ENCODE measurements at regions not wholly inside any gene's neighbourhood (a gene's known extent, or its start where the extent isn't known, plus 50 kb on each side); places are given as distances from the start of the nearest gene placed in this dataset.

DNA sequence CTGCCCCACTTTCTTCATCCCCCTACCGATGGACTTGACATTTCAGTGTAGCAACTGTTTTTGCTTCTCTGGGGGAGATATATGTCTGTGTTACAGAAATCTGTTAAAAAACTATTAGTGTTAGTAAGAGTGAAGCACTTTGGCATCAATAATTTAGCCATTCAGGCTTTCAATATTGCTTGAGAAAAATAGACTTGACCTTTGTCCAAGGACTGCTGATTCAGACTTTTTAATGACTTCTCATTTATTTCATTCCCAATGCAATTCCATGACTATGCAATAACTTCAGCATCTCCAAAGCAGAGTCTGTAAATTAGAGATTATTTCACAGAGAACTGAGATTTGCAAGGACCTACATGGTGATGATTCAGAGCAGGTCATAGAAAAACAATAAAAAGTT, 104.1 kb upstream of the SPEF2 start:
- intact Hi-C loops (cut with DNase I) = no loop called here
- no peak for DNase-seq
- Histone ChIP-seq H3K27me3 (no peaks in the 10 kb centered on the region), H3K4me3 (no peak overlapping the region), H3K27ac (no peak overlapping the region), H3K4me1 (no peaks in the 10 kb centered on the region), H3K9ac (ENCODE audit: low read depth in 2 of 2, low read length in 2 of 2) (no peak overlapping the region), H3K9me3 (no peaks in the 10 kb centered on the region), H3K36me3 (no peaks in the 10 kb centered on the region)
- TF ChIP-seq CTCF (IDR thresholded peaks at IDR 0.05) = no peak

- Histone ChIP-seq H3K4me3 (no peak overlapping the region), H3K27ac (no peak overlapping the region), H3K27me3 (no peaks in the 10 kb centered on the region), H3K4me1 (no peaks in the 10 kb centered on the region), H3K36me3 (no peaks in the 10 kb centered on the region), H3K9ac (ENCODE audit: low read depth in 2 of 2, low read length in 2 of 2) (no peak overlapping the region), H3K9me3 (no peaks in the 10 kb centered on the region)
- TF ChIP-seq CTCF (IDR thresholded peaks at IDR 0.05) = no peak
- intact Hi-C loops (cut with DNase I) = no loop called here
- no peak for DNase-seq
These were observed 115.5 kb upstream of the SPEF2 start for GRCh38 chr5:35502206-35502605.

DNA sequence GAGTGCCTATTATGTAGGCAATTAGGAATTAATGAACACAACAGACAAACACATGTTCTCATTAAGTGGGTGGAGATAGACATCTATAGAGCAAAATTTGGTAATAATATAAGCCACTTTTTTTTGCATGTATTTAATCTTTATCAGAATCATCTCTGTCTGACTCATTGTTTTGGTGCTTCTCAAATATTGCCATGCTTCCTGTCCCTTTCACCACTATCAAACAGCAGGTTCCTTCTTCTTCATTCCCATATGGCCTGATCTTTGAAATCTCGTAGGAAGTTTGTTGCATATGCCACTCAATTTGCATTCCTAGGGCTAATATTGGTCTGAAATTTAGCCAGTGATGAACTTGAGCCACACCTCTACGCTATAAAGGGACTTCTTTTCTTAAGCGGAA, 128.9 kb upstream of the SPEF2 start:
- no peak overlapping the region for H3K9ac ChIP-seq (ENCODE audit: low read depth in 2 of 2, low read length in 2 of 2)
- H3K27me3 ChIP-seq = no peaks in the 10 kb centered on the region
- no peak overlapping the region for H3K4me3 ChIP-seq
- H3K4me1 ChIP-seq = no peaks in the 10 kb centered on the region
- H3K36me3 ChIP-seq = no peaks in the 10 kb centered on the region
- TF ChIP-seq CTCF (IDR thresholded peaks at IDR 0.05) = no peak
- H3K27ac ChIP-seq = no peak overlapping the region
- no peaks in the 10 kb centered on the region for H3K9me3 ChIP-seq
- no peak for DNase-seq
- intact Hi-C loops (cut with DNase I) = no loop called here

DNA sequence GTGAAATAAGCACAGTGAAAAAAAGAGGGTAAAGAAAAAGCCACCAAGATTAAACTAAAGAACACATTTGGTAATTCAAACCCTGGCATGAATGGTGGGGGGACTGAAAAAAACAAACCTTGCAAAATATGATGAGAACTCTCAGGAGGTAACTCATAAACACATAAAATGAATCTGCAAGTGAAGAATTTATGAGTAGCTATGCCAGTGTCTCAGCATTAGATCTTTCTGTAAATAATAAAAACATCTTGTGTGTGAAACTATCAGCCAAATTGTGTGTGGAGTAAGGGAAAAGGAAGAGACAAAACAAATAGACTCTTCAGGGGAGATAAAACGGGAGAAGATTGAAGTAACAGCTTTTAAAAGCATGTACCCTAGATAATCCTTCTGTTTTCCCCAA, 129.6 kb upstream of the SPEF2 start:
- Histone ChIP-seq H3K27ac (no peak overlapping the region), H3K36me3 (no peaks in the 10 kb centered on the region), H3K4me1 (no peaks in the 10 kb centered on the region), H3K9me3 (no peaks in the 10 kb centered on the region), H3K27me3 (no peaks in the 10 kb centered on the region), H3K9ac (ENCODE audit: low read depth in 2 of 2, low read length in 2 of 2) (no peak overlapping the region), H3K4me3 (no peak overlapping the region)
- no peak for DNase-seq
- intact Hi-C loops (cut with DNase I) = no loop called here
- TF ChIP-seq CTCF (IDR thresholded peaks at IDR 0.05) = no peak

- Histone ChIP-seq H3K4me1 (no peaks in the 10 kb centered on the region), H3K9ac (ENCODE audit: low read depth in 2 of 2, low read length in 2 of 2) (no peak overlapping the region), H3K4me3 (no peak overlapping the region), H3K9me3 (no peaks in the 10 kb centered on the region), H3K27me3 (no peaks in the 10 kb centered on the region), H3K36me3 (no peaks in the 10 kb centered on the region), H3K27ac (no peak overlapping the region)
- TF ChIP-seq CTCF (IDR thresholded peaks at IDR 0.05) = no peak
- no peak for DNase-seq
- intact Hi-C loops (cut with DNase I) = no loop called here
These were observed 130.2 kb upstream of the SPEF2 start for GRCh38 chr5:35487233-35488025.

All from colonic mucosa (tissue), 4 donors.